Mucosa of descending colon (tissue), 3 donors: ENCODE measurements at regions not wholly inside any gene's neighbourhood (a gene's known extent, or its start where the extent isn't known, plus 50 kb on each side); places are given as distances from the start of the nearest gene placed in this dataset.

Experiments used
- ATAC-seq: fragments of 200-7000 bp; cut with Tn5 transposase; one replicate; pipeline ENCODE4 v1.9.1; 2020; ENCODE audit warnings: mild to moderate bottlenecking, moderate library complexity
- DNase-seq, 3 donors: peaks; one replicate each; pipeline ENCODE4 v3.0.0-alpha.2; 2020
- H3K36me3 ChIP-seq: fragments of 200-600 bp; one replicate; pipeline ENCODE4 v1.8.0; 2021; ENCODE audit warnings: low read depth, mild to moderate bottlenecking
- H3K4me1 ChIP-seq: fragments of 200-600 bp; one replicate; pipeline ENCODE4 v1.8.0; 2021; ENCODE audit warnings: low read depth, mild to moderate bottlenecking
- H3K4me3 ChIP-seq: fragments of 200-600 bp; one replicate; pipeline ENCODE4 v1.8.0; 2021; ENCODE audit warnings: mild to moderate bottlenecking
- H3K9me3 ChIP-seq: fragments of 200-600 bp; one replicate; pipeline ENCODE4 v1.8.0; 2021; ENCODE audit warnings: mild to moderate bottlenecking
- CTCF ChIP-seq: fragments of 200-600 bp; IDR thresholded peaks from one replicate; pipeline ENCODE4 v1.8.0; 2022; ENCODE audit warnings: antibody characterized with exemption, mild to moderate bottlenecking
- intact Hi-C, 2 donors: fragments of 100-400 bp; cut with DNase I in 1 of 2; cut with micrococcal nuclease in 1 of 2; formaldehyde crosslinking; loops; one replicate each; pipeline versions ENCODE4 v1.11.0 to v1.11.1; 2022; cut with DNase I, micrococcal nuclease
- donor health status: DM: no; HTN: no; CAD: no; lungs with moderate emphysema.
- donor health status: DM: no; HTN: no; CAD: no.
- donor health status: DM: no; HTN: yes; CAD: no.

- H3K36me3 ChIP-seq: no peaks in the 10 kb centered on the region
- DNase-seq: no peak
- TF ChIP-seq CTCF: no peak
- H3K9me3 ChIP-seq: no peaks in the 10 kb centered on the region
- intact Hi-C loops: no loop called here
- no peaks in the 10 kb centered on the region for H3K4me1 ChIP-seq
- no peak overlapping the region for H3K4me3 ChIP-seq
- no peak for ATAC-seq
These were observed 545.7 kb downstream of the NPIPA7 start for GRCh38 chr16:16924613-16925012.

- no peak overlapping the region for H3K4me3 ChIP-seq
- H3K9me3 ChIP-seq: no peaks in the 10 kb centered on the region
- TF ChIP-seq CTCF: no peak
- H3K4me1 ChIP-seq: no peaks in the 10 kb centered on the region
- no peaks in the 10 kb centered on the region for H3K36me3 ChIP-seq
- ATAC-seq (no peak), DNase-seq (no peak)
- intact Hi-C loops: no loop called here
These were observed 545.3 kb downstream of the XYLT1 start for GRCh38 chr16:16925432-16925831.

- no peaks in the 10 kb centered on the region for H3K9me3 ChIP-seq
- intact Hi-C loops: no loop called here
- no peaks in the 10 kb centered on the region for H3K36me3 ChIP-seq
- no peaks in the 10 kb centered on the region for H3K4me1 ChIP-seq
- H3K4me3 ChIP-seq: no peak overlapping the region
- no peak for ATAC-seq
- DNase-seq: no peak
- no peak for TF ChIP-seq CTCF
These were observed 542.1 kb downstream of the XYLT1 start for GRCh38 chr16:16928532-16929109.

- Histone ChIP-seq H3K4me1 (no peaks in the 10 kb centered on the region), H3K9me3 (no peaks in the 10 kb centered on the region), H3K4me3 (no peak overlapping the region), H3K36me3 (no peaks in the 10 kb centered on the region)
- no peak for TF ChIP-seq CTCF
- no peak for ATAC-seq
- intact Hi-C loops: no loop called here
- DNase-seq: no peak
These were observed 540.3 kb downstream of the XYLT1 start for GRCh38 chr16:16930309-16931000.

GRCh38 chr16:16933861-16934260 is 536.9 kb downstream of the XYLT1 start:
- intact Hi-C loops: no loop called here
- no peak for TF ChIP-seq CTCF
- H3K4me3 ChIP-seq: no peak overlapping the region
- H3K36me3 ChIP-seq: no peaks in the 10 kb centered on the region
- H3K4me1 ChIP-seq: no peaks in the 10 kb centered on the region
- no peaks in the 10 kb centered on the region for H3K9me3 ChIP-seq
- ATAC-seq (no peak), DNase-seq (no peak)
